Neural crest cell (in vitro differentiated cells): ENCODE measurements at regions not wholly inside any gene's neighbourhood (a gene's known extent, or its start where the extent isn't known, plus 50 kb on each side); places are given as distances from the start of the nearest gene placed in this dataset.

ENCODE experiments used
- DNase-seq: peaks from one replicate; pipeline ENCODE4 v3.0.0; 2021; ENCODE audit warnings: low read depth, mixed read lengths, low spot score
- H3K27ac Mint-ChIP-seq: one replicate; pipeline ENCODE4 v1.8.0; 2021; ENCODE audit warnings: mild to moderate bottlenecking, mixed read lengths; ENCODE audit not compliant: unreplicated experiment
- H3K27me3 Mint-ChIP-seq: 2 replicates; pipeline ENCODE4 v1.8.0; 2021; ENCODE audit warnings: low read depth, mild to moderate bottlenecking, mixed read lengths
- H3K36me3 Mint-ChIP-seq: 2 replicates; pipeline ENCODE4 v1.8.0; 2021; ENCODE audit warnings: low read depth, mild to moderate bottlenecking, mixed read lengths
- H3K4me1 Mint-ChIP-seq: 2 replicates; pipeline ENCODE4 v1.8.0; 2021; ENCODE audit warnings: mixed read lengths
- H3K4me3 Mint-ChIP-seq: one replicate; pipeline ENCODE4 v1.8.0; 2021; ENCODE audit warnings: mild to moderate bottlenecking, mixed read lengths
- H3K9me3 Mint-ChIP-seq: 2 replicates; pipeline ENCODE4 v1.8.0; 2021; ENCODE audit warnings: mixed read lengths
- CTCF ChIP-seq: fragments of 200-600 bp; sonication (generic); conservative IDR thresholded peaks from 2 replicates; pipeline ENCODE4 v1.5.0; 2021; ENCODE audit warnings: antibody characterized with exemption, mild to moderate bottlenecking

GRCh38 chr6:45791211-45792168, 224.2 kb downstream of the CLIC5 start:
- peaks cover 5% of the 10 kb centered on the region for H3K4me1 Mint-ChIP-seq
- H3K27me3 Mint-ChIP-seq: no peaks in the 10 kb centered on the region
- no peak overlapping the region for H3K4me3 Mint-ChIP-seq

DNA sequence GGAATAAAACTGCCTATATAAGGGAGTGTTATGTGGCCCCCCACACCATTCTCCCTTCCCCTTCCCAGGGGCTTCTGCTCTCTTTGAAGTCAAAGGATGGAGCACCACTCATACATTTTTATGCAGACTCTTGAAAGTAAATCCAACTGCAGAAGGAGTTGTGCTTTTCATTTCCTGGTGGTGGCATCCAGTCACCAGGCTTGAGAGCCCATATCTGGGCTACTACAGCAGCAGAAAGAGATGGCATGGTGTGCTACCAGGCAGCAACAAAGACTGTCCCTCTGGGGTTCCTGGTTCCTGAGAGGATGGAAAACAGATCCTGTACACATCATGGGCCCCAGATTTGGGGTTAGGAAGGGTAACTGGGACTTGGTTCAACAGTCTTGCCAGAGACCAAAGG, 226.4 kb downstream of the CLIC5 start:
- TF ChIP-seq CTCF: no peak
- H3K4me1 Mint-ChIP-seq: peaks cover 14% of the 10 kb centered on the region
- H3K36me3 Mint-ChIP-seq: no peaks in the 10 kb centered on the region
- no peaks in the 10 kb centered on the region for H3K9me3 Mint-ChIP-seq
- H3K4me3 Mint-ChIP-seq: no peak overlapping the region
- DNase-seq: no peak
- peaks cover 2% of the 10 kb centered on the region for H3K27me3 Mint-ChIP-seq
- H3K27ac Mint-ChIP-seq: no peak overlapping the region

More at GRCh38 chr6:45791211-45792168, 224.2 kb downstream of the CLIC5 start:
- no peak overlapping the region for H3K27ac Mint-ChIP-seq
- H3K36me3 Mint-ChIP-seq: no peaks in the 10 kb centered on the region
- no peak for TF ChIP-seq CTCF
- no peaks in the 10 kb centered on the region for H3K9me3 Mint-ChIP-seq
- no peak for DNase-seq

DNA sequence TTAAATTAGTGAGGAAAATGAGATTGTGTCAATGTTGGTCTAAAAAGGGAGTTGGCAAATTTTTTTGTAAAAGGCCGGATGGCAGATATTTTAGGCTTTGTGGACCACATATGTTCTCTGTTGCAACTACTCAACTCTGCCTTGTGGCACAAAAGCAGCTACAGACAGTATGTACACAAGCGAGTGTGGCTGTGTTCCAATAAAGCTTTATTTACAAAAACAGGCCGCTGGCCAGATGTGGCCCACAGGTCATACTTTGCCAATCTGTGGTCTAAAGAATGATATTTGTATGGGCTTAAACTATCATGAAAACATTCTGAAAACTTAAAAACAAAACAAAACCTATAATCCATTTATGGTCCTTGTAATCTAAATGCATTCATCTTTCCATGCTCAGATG, 228.3 kb downstream of the CLIC5 start:
- peaks cover 2% of the 10 kb centered on the region for H3K27me3 Mint-ChIP-seq
- no peak for TF ChIP-seq CTCF

GRCh38 chr6:45786355-45786781, 229.3 kb downstream of the CLIC5 start:
- TF ChIP-seq CTCF: no peak
- peaks cover 2% of the 10 kb centered on the region for H3K27me3 Mint-ChIP-seq
- H3K4me3 Mint-ChIP-seq: no peak overlapping the region
- H3K27ac Mint-ChIP-seq: no peak overlapping the region
- peaks cover 14% of the 10 kb centered on the region for H3K4me1 Mint-ChIP-seq
- H3K36me3 Mint-ChIP-seq: no peaks in the 10 kb centered on the region
- DNase-seq: no peak
- no peaks in the 10 kb centered on the region for H3K9me3 Mint-ChIP-seq

More for the DNA sequence above, 228.3 kb downstream of the CLIC5 start:
- Mint-ChIP-seq H3K4me1 (peaks cover 14% of the 10 kb centered on the region), H3K9me3 (no peaks in the 10 kb centered on the region), H3K36me3 (no peaks in the 10 kb centered on the region), H3K4me3 (no peak overlapping the region), H3K27ac (no peak overlapping the region)
- no peak for DNase-seq

GRCh38 chr6:45784250-45784649, 231.4 kb downstream of the CLIC5 start:
- peaks cover 14% of the 10 kb centered on the region for H3K4me1 Mint-ChIP-seq
- no peaks in the 10 kb centered on the region for H3K36me3 Mint-ChIP-seq
- no peak overlapping the region for H3K27ac Mint-ChIP-seq
- TF ChIP-seq CTCF: no peak
- peaks cover 2% of the 10 kb centered on the region for H3K27me3 Mint-ChIP-seq
- no peak for DNase-seq
- H3K9me3 Mint-ChIP-seq: no peaks in the 10 kb centered on the region
- no peak overlapping the region for H3K4me3 Mint-ChIP-seq
